B cell (primary cell): ENCODE measurements at regions not wholly inside any gene's neighbourhood (a gene's known extent, or its start where the extent isn't known, plus 50 kb on each side); places are given as distances from the start of the nearest gene placed in this dataset.
"Not testable (repeated sequence)": the region's sequence is repeated elsewhere in the genome, so short reads cannot be mapped to it uniquely, and the experiment has no call there.

Source experiments
- ATAC-seq: fragments of 200-7000 bp; cut with Tn5 transposase; one replicate; pipeline ENCODE4 v1.10.0; 2021; ENCODE audit warnings: low read depth, mild to moderate bottlenecking, moderate number of reproducible peaks, moderate library complexity
- CTCF ChIA-PET: fragments of 350-600 bp; sonication (Branson Sonifier 250); formaldehyde crosslinking; loops from one replicate; lab custom pipeline; 2021; ENCODE audit warnings: antibody characterized with exemption, inconsistent platforms; lab: Charles Lee
- POLR2A ChIA-PET: fragments of 350-600 bp; sonication (Branson Sonifier 250); formaldehyde crosslinking; loops from one replicate; lab custom pipeline; 2021; ENCODE audit warnings: antibody characterized with exemption; lab: Charles Lee
- DNase-seq: peaks from one replicate; pipeline ENCODE4 v3.0.0; 2013
- H2AFZ ChIP-seq: 2 replicates; pipeline ENCODE4 v1.6.1; 2012; ENCODE audit warnings: mild to moderate bottlenecking, low read depth, low read length; ENCODE audit not compliant: insufficient read depth, poor library complexity, severe bottlenecking
- H3K27ac ChIP-seq, 2 donors: 1 replicate in 1 of 2; 2 replicates in 1 of 2; pipeline ENCODE4 v1.5.1; 2012 to 2013; ENCODE audit warnings: low read length in 2 of 2, mild to moderate bottlenecking in 2 of 2, moderate library complexity in 1 of 2
- H3K27me3 ChIP-seq, 4 experiments: fragments of 200-600 bp in 1 of 4; sonication (generic) in 1 of 4; replicated peaks in 1 of 4; 1 replicate in 2 of 4; 2 replicates in 2 of 4; pipeline versions ENCODE4 v1.6.1 to v1.7.0; 2013 to 2016; ENCODE audit warnings: low read length in 3 of 4, mild to moderate bottlenecking in 2 of 4, mixed read lengths in 1 of 4, moderate library complexity in 1 of 4; ENCODE audit not compliant: insufficient read depth in 4 of 4, control insufficient read depth in 3 of 4; ENCODE audit errors: control extremely low read depth in 1 of 4
- H3K36me3 ChIP-seq, 2 experiments: replicated peaks in 1 of 2; 1 replicate in 1 of 2; 2 replicates in 1 of 2; pipeline versions ENCODE4 v1.6.1 to v1.7.1; 2013; ENCODE audit warnings: low read length in 1 of 2; ENCODE audit not compliant: insufficient read depth in 2 of 2, control insufficient read depth in 1 of 2; ENCODE audit errors: control extremely low read depth in 1 of 2, extremely low read depth in 1 of 2
- H3K4me1 ChIP-seq, 2 donors: fragments of 200-600 bp in 1 of 2; sonication (generic) in 1 of 2; 1 replicate in 1 of 2; 2 replicates in 1 of 2; pipeline versions ENCODE4 v1.5.1 to v1.6.1; 2013 to 2017; ENCODE audit warnings: low read length in 2 of 2; ENCODE audit not compliant: control insufficient read depth in 2 of 2, insufficient read depth in 2 of 2
- H3K4me2 ChIP-seq: replicated peaks from 2 replicates; pipeline ENCODE3; 2012; ENCODE audit warnings: mild to moderate bottlenecking, low read depth, low read length; ENCODE audit not compliant: poor library complexity, severe bottlenecking
- H3K4me3 ChIP-seq, 5 experiments: fragments of 200-600 bp in 1 of 5; sonication (generic) in 1 of 5; 1 replicate in 3 of 5; 2 replicates in 2 of 5; pipeline versions ENCODE4 v1.5.1 to v1.7.0; 2011 to 2016; ENCODE audit warnings: low read length in 4 of 5, mild to moderate bottlenecking in 4 of 5, low read depth in 2 of 5, control low read depth in 1 of 5, moderate library complexity in 1 of 5; ENCODE audit not compliant: insufficient read depth in 1 of 5; ENCODE audit errors: control extremely low read depth in 1 of 5, extremely low read depth in 1 of 5
- H3K79me2 ChIP-seq: fragments of 200-600 bp; sonication (generic); one replicate; pipeline ENCODE4 v1.6.0; 2016; ENCODE audit warnings: low read length; ENCODE audit not compliant: control insufficient read depth, insufficient read depth
- H3K9ac ChIP-seq: fragments of 200-600 bp; sonication (generic); 2 replicates; pipeline ENCODE4 v1.6.1; 2017; ENCODE audit warnings: mild to moderate bottlenecking, low read length, moderate library complexity
- H3K9me3 ChIP-seq, 3 donors: one replicate each; pipeline versions ENCODE4 v1.6.1 to v1.7.1; 2013; ENCODE audit warnings: low read length in 2 of 3; ENCODE audit not compliant: control insufficient read depth in 2 of 3, insufficient read depth in 1 of 3; ENCODE audit errors: control extremely low read depth in 1 of 3
- H4K20me1 ChIP-seq: 2 replicates; pipeline ENCODE4 v1.6.0; 2012; ENCODE audit warnings: mild to moderate bottlenecking, low read length; ENCODE audit not compliant: insufficient read depth, control insufficient read depth, poor library complexity, severe bottlenecking
- H3K27ac Mint-ChIP-seq: one replicate; pipeline ENCODE4 v1.8.0; 2021; ENCODE audit warnings: mixed read lengths
- H3K27me3 Mint-ChIP-seq: one replicate; pipeline ENCODE4 v1.8.0; 2021; ENCODE audit warnings: mixed read lengths
- H3K4me1 Mint-ChIP-seq: one replicate; pipeline ENCODE4 v1.8.0; 2021; ENCODE audit warnings: mixed read lengths
- H3K4me3 Mint-ChIP-seq: one replicate; pipeline ENCODE4 v1.8.0; 2021; ENCODE audit warnings: mixed read lengths
- H3K9me3 Mint-ChIP-seq: one replicate; pipeline ENCODE4 v1.8.0; 2022; ENCODE audit warnings: mixed read lengths; ENCODE audit not compliant: insufficient read depth
- EZH2 ChIP-seq: IDR thresholded peaks from 2 replicates; pipeline ENCODE4 v1.6.1; 2012; ENCODE audit warnings: borderline replicate concordance, low read depth, mild to moderate bottlenecking, moderate library complexity, low read length; ENCODE audit not compliant: insufficient read depth, poor library complexity, severe bottlenecking
- WGBS: methylation state at CpG from one replicate; pipeline ENCODE4 v1.1.5; 2013; ENCODE audit warnings: missing lambda C conversion rate; ENCODE audit not compliant: insufficient coverage; 5-methylcytosine and 5-hydroxymethylcytosine counted together
- intact Hi-C: fragments of 100-400 bp; cut with micrococcal nuclease; formaldehyde crosslinking; loops from one replicate; pipeline ENCODE4 v1.10.0; 2022
- TF ChIP-seq, protein P1 (sequence below): fragments of 200-600 bp; IDR thresholded peaks from one replicate; pipeline ENCODE4 v1.8.0; 2022; ENCODE audit warnings: antibody characterized with exemption, mild to moderate bottlenecking

DNA sequence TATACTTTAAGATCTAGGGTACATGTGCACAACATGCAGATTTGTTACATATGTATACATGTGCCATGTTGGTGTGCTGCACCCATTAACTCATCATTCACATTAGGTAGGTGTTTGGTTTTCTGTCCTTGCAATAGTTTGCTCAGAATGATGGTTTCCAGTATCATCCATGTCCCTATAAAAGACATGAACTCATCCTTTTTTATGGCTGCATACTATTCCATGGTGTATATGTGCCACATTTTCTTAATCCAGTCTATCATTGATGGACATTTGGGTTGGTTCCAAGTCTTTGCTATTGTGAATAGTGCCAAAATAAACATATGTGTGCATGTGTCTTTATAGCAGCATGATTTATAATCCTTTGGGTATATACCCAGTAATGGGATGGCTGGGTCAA is 747.1 kb upstream of the MEF2C start:
- DNase-seq, ATAC-seq, H3K4me2 ChIP-seq, H3K36me3 ChIP-seq, H3K9ac ChIP-seq, POLR2A ChIA-PET, H3K4me3 Mint-ChIP-seq, H3K27ac ChIP-seq, H4K20me1 ChIP-seq, intact Hi-C loops, H3K4me1 ChIP-seq, H3K4me3 ChIP-seq, CTCF ChIA-PET, H3K27me3 ChIP-seq, H2AFZ ChIP-seq, H3K9me3 ChIP-seq, H3K79me2 ChIP-seq, H3K27ac Mint-ChIP-seq, H3K27me3 Mint-ChIP-seq, H3K9me3 Mint-ChIP-seq, H3K4me1 Mint-ChIP-seq: not testable (repeated sequence)

DNA sequence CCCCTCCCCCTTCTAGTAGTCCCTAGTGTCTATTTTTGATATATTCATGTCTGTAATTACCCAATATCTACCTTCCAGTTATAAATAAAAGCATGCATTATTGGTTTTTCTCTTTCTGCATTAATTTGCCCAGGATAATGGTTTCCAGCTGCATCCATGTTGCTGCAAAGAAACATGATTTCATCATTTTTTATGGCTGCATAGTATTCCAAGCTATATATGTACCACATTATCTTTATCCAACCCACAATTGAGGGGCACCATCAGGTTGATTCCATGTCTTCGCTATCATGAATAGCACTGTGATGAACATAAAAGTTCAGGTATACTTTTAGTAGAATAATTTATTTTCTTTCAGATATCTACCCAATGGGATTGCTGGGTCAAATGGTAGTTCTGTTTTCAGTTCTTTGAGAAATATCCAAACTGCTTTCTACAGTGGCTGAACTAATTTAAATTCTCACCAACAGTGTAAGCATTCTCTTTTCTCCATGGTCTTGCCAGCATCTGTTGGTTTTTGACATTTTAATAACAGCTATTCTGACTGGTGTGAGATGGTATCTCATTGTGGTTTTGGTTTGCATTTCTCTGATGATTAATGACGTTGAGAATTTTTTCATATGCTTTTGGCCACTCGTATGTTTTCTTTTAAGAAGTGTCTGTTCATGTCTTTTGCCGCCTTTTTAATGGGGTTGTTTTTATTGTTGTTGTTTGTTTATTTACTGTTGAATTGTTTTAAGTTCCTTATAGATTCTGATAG is 746.1 kb upstream of the MEF2C start:
- ATAC-seq = no peak
- H3K4me2 ChIP-seq = no peak overlapping the region
- POLR2A ChIA-PET = no interaction called here
- no peak overlapping the region for H3K4me3 Mint-ChIP-seq
- no peaks in the 10 kb centered on the region for H3K27me3 ChIP-seq
- no peaks in the 10 kb centered on the region for H3K9me3 Mint-ChIP-seq
- TF ChIP-seq, protein P1, sequence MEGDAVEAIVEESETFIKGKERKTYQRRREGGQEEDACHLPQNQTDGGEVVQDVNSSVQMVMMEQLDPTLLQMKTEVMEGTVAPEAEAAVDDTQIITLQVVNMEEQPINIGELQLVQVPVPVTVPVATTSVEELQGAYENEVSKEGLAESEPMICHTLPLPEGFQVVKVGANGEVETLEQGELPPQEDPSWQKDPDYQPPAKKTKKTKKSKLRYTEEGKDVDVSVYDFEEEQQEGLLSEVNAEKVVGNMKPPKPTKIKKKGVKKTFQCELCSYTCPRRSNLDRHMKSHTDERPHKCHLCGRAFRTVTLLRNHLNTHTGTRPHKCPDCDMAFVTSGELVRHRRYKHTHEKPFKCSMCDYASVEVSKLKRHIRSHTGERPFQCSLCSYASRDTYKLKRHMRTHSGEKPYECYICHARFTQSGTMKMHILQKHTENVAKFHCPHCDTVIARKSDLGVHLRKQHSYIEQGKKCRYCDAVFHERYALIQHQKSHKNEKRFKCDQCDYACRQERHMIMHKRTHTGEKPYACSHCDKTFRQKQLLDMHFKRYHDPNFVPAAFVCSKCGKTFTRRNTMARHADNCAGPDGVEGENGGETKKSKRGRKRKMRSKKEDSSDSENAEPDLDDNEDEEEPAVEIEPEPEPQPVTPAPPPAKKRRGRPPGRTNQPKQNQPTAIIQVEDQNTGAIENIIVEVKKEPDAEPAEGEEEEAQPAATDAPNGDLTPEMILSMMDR = no peak
- TF ChIP-seq EZH2 = no peak
- no peak overlapping the region for H3K9ac ChIP-seq
- H3K27ac Mint-ChIP-seq = no peak overlapping the region
- H3K27ac ChIP-seq = no peak overlapping the region
- no peaks in the 10 kb centered on the region for H3K36me3 ChIP-seq
- H3K4me3 ChIP-seq = no peak overlapping the region
- DNase-seq = no peak
- 42% methylated on average over 3 of the region's 4 CpGs for WGBS
- no peaks in the 10 kb centered on the region for H3K4me1 ChIP-seq
- H3K4me1 Mint-ChIP-seq = no peaks in the 10 kb centered on the region
- H4K20me1 ChIP-seq = no peaks in the 10 kb centered on the region
- no peaks in the 10 kb centered on the region for H3K9me3 ChIP-seq
- H3K79me2 ChIP-seq = no peaks in the 10 kb centered on the region
- no peak overlapping the region for H2AFZ ChIP-seq
- no peaks in the 10 kb centered on the region for H3K27me3 Mint-ChIP-seq
- intact Hi-C loops = no loop called here
- CTCF ChIA-PET = no interaction called here
